ENCODE measurements at regions not wholly inside any gene's neighbourhood (a gene's known extent, or its start where the extent isn't known, plus 50 kb on each side); places are given as distances from the start of the nearest gene placed in this dataset.

- Histone ChIP-seq H3K27ac (ENCODE audit: control insufficient read depth, insufficient read depth, low read length) (no peak overlapping the region), H3K36me3 (ENCODE audit: control insufficient read depth in 2 of 2, extremely low read depth in 1 of 2, insufficient read depth in 2 of 2, low read length in 2 of 2) (no peaks in the 10 kb centered on the region), H3K9me3 (ENCODE audit: control insufficient read depth, low read depth, low read length) (no peaks in the 10 kb centered on the region), H4K20me1 (ENCODE audit: control insufficient read depth, extremely low read depth, insufficient read depth, low read length) (no peaks in the 10 kb centered on the region), H3K4me1 (ENCODE audit: control insufficient read depth, extremely low read depth, insufficient read depth, low read length) (no peaks in the 10 kb centered on the region), H3K9ac (ENCODE audit: control insufficient read depth, extremely low read depth, insufficient read depth, low read length) (no peak overlapping the region), H3K4me2 (ENCODE audit: control insufficient read depth, extremely low read depth, insufficient read depth, low read depth, low read length) (no peak overlapping the region), H2AFZ (ENCODE audit: control insufficient read depth, low read length) (no peak overlapping the region), H3K79me2 (ENCODE audit: control insufficient read depth, insufficient read depth, low read length) (no peaks in the 10 kb centered on the region), H3K27me3 (ENCODE audit: control insufficient read depth, extremely low read depth, insufficient read depth, low read length) (peaks cover 3% of the 10 kb centered on the region), H3K9me1 (ENCODE audit: control insufficient read depth, extremely low read depth, insufficient read depth, low read length) (no peaks in the 10 kb centered on the region), H3K4me3 (ENCODE audit: control insufficient read depth in 2 of 3, extremely low read depth in 1 of 3, insufficient read depth in 2 of 3, low read depth in 1 of 3, low read length in 3 of 3) (no peak overlapping the region)
- DNase-seq (ENCODE audit: low read depth, low spot score) (no peak), FAIRE-seq (no peak)
- TF ChIP-seq EZH2 (IDR thresholded peaks at IDR 0.05; ENCODE audit: low read length) (no peak), CTCF (optimal IDR thresholded peaks at IDR 0.05 in 1 of 3, IDR thresholded peaks at IDR 0.05 in 1 of 3, conservative IDR thresholded peaks at IDR 0.05 in 1 of 3; ENCODE audit: extremely low read depth in 1 of 3, insufficient read depth in 2 of 3, low read length in 3 of 3) (no peak)
- dilution Hi-C loops (cut with MboI; ENCODE audit: extremely low pct_ligation_motif_present, low sequenced_read_pairs): no loop called here
These were observed 168.4 kb upstream of the NHS start for GRCh38 chrX:17206584-17206983.

- Histone ChIP-seq H3K27ac (ENCODE audit: control insufficient read depth, insufficient read depth, low read length) (no peak overlapping the region), H2AFZ (ENCODE audit: control insufficient read depth, low read length) (no peak overlapping the region), H3K4me2 (ENCODE audit: control insufficient read depth, extremely low read depth, insufficient read depth, low read depth, low read length) (no peak overlapping the region), H3K27me3 (ENCODE audit: control insufficient read depth, extremely low read depth, insufficient read depth, low read length) (no peaks in the 10 kb centered on the region), H3K4me1 (ENCODE audit: control insufficient read depth, extremely low read depth, insufficient read depth, low read length) (no peaks in the 10 kb centered on the region), H3K4me3 (ENCODE audit: control insufficient read depth in 2 of 3, extremely low read depth in 1 of 3, insufficient read depth in 2 of 3, low read depth in 1 of 3, low read length in 3 of 3) (no peak overlapping the region), H4K20me1 (ENCODE audit: control insufficient read depth, extremely low read depth, insufficient read depth, low read length) (no peaks in the 10 kb centered on the region), H3K9me1 (ENCODE audit: control insufficient read depth, extremely low read depth, insufficient read depth, low read length) (no peaks in the 10 kb centered on the region), H3K36me3 (ENCODE audit: control insufficient read depth in 2 of 2, extremely low read depth in 1 of 2, insufficient read depth in 2 of 2, low read length in 2 of 2) (no peaks in the 10 kb centered on the region), H3K9ac (ENCODE audit: control insufficient read depth, extremely low read depth, insufficient read depth, low read length) (no peak overlapping the region), H3K9me3 (ENCODE audit: control insufficient read depth, low read depth, low read length) (no peaks in the 10 kb centered on the region), H3K79me2 (ENCODE audit: control insufficient read depth, insufficient read depth, low read length) (no peaks in the 10 kb centered on the region)
- dilution Hi-C loops (cut with MboI; ENCODE audit: extremely low pct_ligation_motif_present, low sequenced_read_pairs): no loop called here
- DNase-seq (ENCODE audit: low read depth, low spot score) (no peak), FAIRE-seq (no peak)
- TF ChIP-seq CTCF (optimal IDR thresholded peaks at IDR 0.05 in 1 of 3, IDR thresholded peaks at IDR 0.05 in 1 of 3, conservative IDR thresholded peaks at IDR 0.05 in 1 of 3; ENCODE audit: extremely low read depth in 1 of 3, insufficient read depth in 2 of 3, low read length in 3 of 3) (no peak), EZH2 (IDR thresholded peaks at IDR 0.05; ENCODE audit: low read length) (no peak)
These were observed 160.0 kb upstream of the NHS start for GRCh38 chrX:17214962-17215361.
